CD4-positive, alpha-beta memory T cell (primary cell): ENCODE measurements at regions not wholly inside any gene's neighbourhood (a gene's known extent, or its start where the extent isn't known, plus 50 kb on each side); places are given as distances from the start of the nearest gene placed in this dataset.

Source experiments
- CTCF ChIA-PET: fragments of 350-600 bp; sonication (Branson Sonifier 250); formaldehyde crosslinking; loops from one replicate; lab custom pipeline; 2021; ENCODE audit warnings: inconsistent platforms; ENCODE audit not compliant: partially characterized antibody; lab: Charles Lee
- POLR2A ChIA-PET: fragments of 350-600 bp; sonication (Branson Sonifier 250); formaldehyde crosslinking; loops from one replicate; lab custom pipeline; 2021; ENCODE audit not compliant: partially characterized antibody; lab: Charles Lee
- DNase-seq, 5 donors: peaks; one replicate each; pipeline versions ENCODE4 v3.0.0 to v3.0.0-alpha.2; 2020 to 2022; ENCODE audit warnings: mixed read lengths in 1 of 5
- H3K27ac ChIP-seq: one replicate; pipeline ENCODE4 v1.7.0; 2013; ENCODE audit warnings: low read depth, low read length
- H3K27me3 ChIP-seq: 2 replicates; pipeline ENCODE4 v1.7.0; 2013; ENCODE audit warnings: mild to moderate bottlenecking, low read length, moderate library complexity; ENCODE audit not compliant: insufficient read depth
- H3K36me3 ChIP-seq: 2 replicates; pipeline ENCODE4 v1.7.0; 2013; ENCODE audit warnings: mild to moderate bottlenecking, low read length, moderate library complexity; ENCODE audit not compliant: insufficient read depth
- H3K4me1 ChIP-seq: 2 replicates; pipeline ENCODE4 v1.7.0; 2013; ENCODE audit warnings: mild to moderate bottlenecking, low read length, moderate library complexity; ENCODE audit not compliant: insufficient read depth
- H3K4me3 ChIP-seq, 2 donors: one replicate each; pipeline ENCODE4 v1.7.0; 2013; ENCODE audit warnings: low read length in 2 of 2, mild to moderate bottlenecking in 1 of 2
- H3K9me3 ChIP-seq, 2 donors: one replicate each; pipeline ENCODE4 v1.7.0; 2013; ENCODE audit warnings: low read length in 2 of 2, control low read depth in 1 of 2; ENCODE audit not compliant: control insufficient read depth in 1 of 2
- H3K27ac Mint-ChIP-seq, 7 donors: one replicate each; pipeline ENCODE4 v1.8.0; 2020 to 2021; ENCODE audit warnings: mixed read lengths in 7 of 7, mild to moderate bottlenecking in 6 of 7, inconsistent platforms in 3 of 7, moderate library complexity in 3 of 7
- H3K27me3 Mint-ChIP-seq, 2 donors: one replicate each; pipeline ENCODE4 v1.8.0; 2020 to 2021; ENCODE audit warnings: mixed read lengths in 2 of 2
- H3K36me3 Mint-ChIP-seq, 2 donors: one replicate each; pipeline ENCODE4 v1.8.0; 2020 to 2021; ENCODE audit warnings: mixed read lengths in 2 of 2, inconsistent platforms in 1 of 2, mild to moderate bottlenecking in 1 of 2
- H3K4me1 Mint-ChIP-seq, 4 donors: one replicate each; pipeline ENCODE4 v1.8.0; 2020 to 2021; ENCODE audit warnings: mixed read lengths in 4 of 4, mild to moderate bottlenecking in 1 of 4
- H3K4me3 Mint-ChIP-seq, 8 donors: one replicate each; pipeline ENCODE4 v1.8.0; 2020 to 2021; ENCODE audit warnings: mixed read lengths in 8 of 8, mild to moderate bottlenecking in 7 of 8, moderate library complexity in 6 of 8, inconsistent platforms in 3 of 8
- H3K9me3 Mint-ChIP-seq, 8 donors: one replicate each; pipeline ENCODE4 v1.8.0; 2020 to 2021; ENCODE audit warnings: mixed read lengths in 8 of 8, mild to moderate bottlenecking in 5 of 8, inconsistent platforms in 3 of 8, moderate library complexity in 1 of 8
- intact Hi-C: fragments of 100-400 bp; cut with micrococcal nuclease; formaldehyde crosslinking; loops from one replicate; pipeline ENCODE4 v1.15.1; 2023

GRCh38 chr20:20887593-20888265 lies 175.3 kb upstream of the RALGAPA2 start:
- H3K27ac ChIP-seq, result no peak overlapping the region
- Mint-ChIP-seq H3K4me1 (no peaks in the 10 kb centered on the region), H3K36me3 (no peaks in the 10 kb centered on the region), H3K4me3 (no peak overlapping the region), H3K27me3 (peaks cover 5 to 14% of the 10 kb centered on the region in 2 donors), H3K27ac (no peak overlapping the region), H3K9me3 (peaks cover 0 to 2% (median 0%) of the 10 kb centered on the region in 8 donors)
- no peaks in the 10 kb centered on the region for H3K9me3 ChIP-seq
- no peaks in the 10 kb centered on the region for H3K4me1 ChIP-seq
- no peaks in the 10 kb centered on the region for H3K27me3 ChIP-seq
- DNase-seq, result no peak
- ChIA-PET POLR2A (no interaction called here), CTCF (interaction anchor here (0.7 kb wide), 1 partner anchor 27 kb away, joined by 3 read pairs; no protein-coding TSS in a partner anchor)
- no peak overlapping the region for H3K4me3 ChIP-seq
- intact Hi-C loops, result no loop called here
- no peaks in the 10 kb centered on the region for H3K36me3 ChIP-seq

DNA sequence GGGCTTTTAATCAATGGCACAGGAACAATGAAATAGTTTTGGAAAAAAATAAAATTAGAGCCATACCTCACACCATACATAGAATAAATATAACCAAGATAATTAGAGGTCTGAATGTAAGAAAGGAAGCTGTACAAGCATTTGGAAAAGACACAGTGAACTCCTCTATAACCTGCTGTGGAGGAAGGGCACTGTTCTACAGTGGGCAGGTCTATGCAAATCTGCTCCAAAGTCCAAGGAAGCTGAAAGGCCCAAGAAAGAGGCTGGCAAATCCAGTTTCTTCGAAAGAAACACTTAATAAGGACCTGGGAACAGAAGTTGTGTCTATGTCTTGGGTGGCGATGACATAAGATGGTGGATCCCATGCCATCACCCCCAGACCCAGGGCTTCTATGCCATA lies 169.4 kb upstream of the RALGAPA2 start:
- CTCF ChIA-PET, result no interaction called here

GRCh38 chr20:20877079-20877478 lies 164.6 kb upstream of the RALGAPA2 start:
- CTCF ChIA-PET, result interaction anchor here (3.8 kb wide), 1 partner anchor 17 kb away, joined by 32 read pairs; no protein-coding TSS in a partner anchor
- intact Hi-C loops, result no loop called here
- H3K4me3 ChIP-seq, result no peak overlapping the region
- Mint-ChIP-seq H3K36me3 (no peaks in the 10 kb centered on the region), H3K9me3 (no peaks in the 10 kb centered on the region), H3K4me3 (no peak overlapping the region), H3K27me3 (peaks cover 10 to 20% of the 10 kb centered on the region in 2 donors), H3K27ac (no peak overlapping the region), H3K4me1 (no peaks in the 10 kb centered on the region)
- POLR2A ChIA-PET, result no interaction called here
- DNase-seq, result no peak
- H3K27me3 ChIP-seq, result no peaks in the 10 kb centered on the region
- H3K27ac ChIP-seq, result no peak overlapping the region
- H3K4me1 ChIP-seq, result no peaks in the 10 kb centered on the region
- H3K36me3 ChIP-seq, result no peaks in the 10 kb centered on the region
- no peaks in the 10 kb centered on the region for H3K9me3 ChIP-seq

More for the DNA sequence above, 169.4 kb upstream of the RALGAPA2 start:
- DNase-seq, result no peak
- no peak overlapping the region for H3K27ac ChIP-seq
- H3K9me3 ChIP-seq, result no peaks in the 10 kb centered on the region
- Mint-ChIP-seq H3K36me3 (no peaks in the 10 kb centered on the region), H3K4me3 (no peak overlapping the region), H3K9me3 (peaks cover 0 to 2% (median 0%) of the 10 kb centered on the region in 8 donors), H3K4me1 (no peaks in the 10 kb centered on the region), H3K27me3 (peaks cover 6 to 20% of the 10 kb centered on the region in 2 donors), H3K27ac (no peak overlapping the region)
- intact Hi-C loops, result no loop called here
- no peaks in the 10 kb centered on the region for H3K36me3 ChIP-seq
- H3K27me3 ChIP-seq, result no peaks in the 10 kb centered on the region
- POLR2A ChIA-PET, result no interaction called here
- no peak overlapping the region for H3K4me3 ChIP-seq
- no peaks in the 10 kb centered on the region for H3K4me1 ChIP-seq

GRCh38 chr20:20875716-20876115 lies 163.3 kb upstream of the RALGAPA2 start:
- POLR2A ChIA-PET, result no interaction called here
- Histone ChIP-seq H3K9me3 (no peaks in the 10 kb centered on the region), H3K36me3 (no peaks in the 10 kb centered on the region), H3K27ac (no peak overlapping the region), H3K27me3 (no peaks in the 10 kb centered on the region), H3K4me3 (no peak overlapping the region), H3K4me1 (no peaks in the 10 kb centered on the region)
- CTCF ChIA-PET, result interaction anchor here (3.8 kb wide), 1 partner anchor 16 kb away, joined by 32 read pairs; no protein-coding TSS in a partner anchor
- H3K27me3 Mint-ChIP-seq, result peaks cover 14 to 17% of the 10 kb centered on the region in 2 donors
- intact Hi-C loops, result no loop called here
- no peaks in the 10 kb centered on the region for H3K9me3 Mint-ChIP-seq
- H3K4me1 Mint-ChIP-seq, result no peaks in the 10 kb centered on the region
- DNase-seq, result no peak
- H3K36me3 Mint-ChIP-seq, result no peaks in the 10 kb centered on the region
- no peak overlapping the region for H3K4me3 Mint-ChIP-seq
- no peak overlapping the region for H3K27ac Mint-ChIP-seq

DNA sequence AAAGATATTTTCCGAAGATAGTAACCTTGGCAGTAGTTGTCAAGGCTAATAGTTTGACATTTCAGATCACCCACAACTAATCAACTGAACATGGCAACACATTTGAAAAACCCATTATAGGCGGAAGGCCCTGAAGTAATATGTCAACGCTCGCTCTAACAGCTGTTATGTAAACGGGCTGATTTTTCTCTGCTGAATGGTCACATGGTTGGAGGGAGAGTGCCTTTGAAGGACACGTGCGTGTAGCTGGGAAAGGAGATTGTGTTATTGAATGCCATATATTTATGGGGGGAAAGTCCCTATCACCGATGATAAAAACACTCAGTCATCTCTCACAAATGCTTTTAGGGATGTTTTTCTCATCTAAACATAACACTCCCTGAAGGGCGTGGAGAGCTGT lies 160.0 kb upstream of the RALGAPA2 start:
- Histone ChIP-seq H3K27ac (no peak overlapping the region), H3K4me3 (no peak overlapping the region), H3K9me3 (no peaks in the 10 kb centered on the region), H3K4me1 (no peaks in the 10 kb centered on the region), H3K27me3 (no peaks in the 10 kb centered on the region), H3K36me3 (no peaks in the 10 kb centered on the region)
- Mint-ChIP-seq H3K27ac (no peak overlapping the region), H3K9me3 (no peaks in the 10 kb centered on the region), H3K36me3 (no peaks in the 10 kb centered on the region), H3K27me3 (peaks cover 12 to 19% of the 10 kb centered on the region in 2 donors), H3K4me3 (no peak overlapping the region), H3K4me1 (no peaks in the 10 kb centered on the region)
- intact Hi-C loops, result no loop called here
- DNase-seq, result no peak
- POLR2A ChIA-PET, result no interaction called here
- CTCF ChIA-PET, result interaction anchor here (1.6 kb wide), 2 partner anchors 12 to 633 kb away, joined by 3 to 4 read pairs; no protein-coding TSS in a partner anchor

GRCh38 chr20:20869161-20869775 lies 156.8 kb upstream of the RALGAPA2 start:
- CTCF ChIA-PET, result no interaction called here

DNA sequence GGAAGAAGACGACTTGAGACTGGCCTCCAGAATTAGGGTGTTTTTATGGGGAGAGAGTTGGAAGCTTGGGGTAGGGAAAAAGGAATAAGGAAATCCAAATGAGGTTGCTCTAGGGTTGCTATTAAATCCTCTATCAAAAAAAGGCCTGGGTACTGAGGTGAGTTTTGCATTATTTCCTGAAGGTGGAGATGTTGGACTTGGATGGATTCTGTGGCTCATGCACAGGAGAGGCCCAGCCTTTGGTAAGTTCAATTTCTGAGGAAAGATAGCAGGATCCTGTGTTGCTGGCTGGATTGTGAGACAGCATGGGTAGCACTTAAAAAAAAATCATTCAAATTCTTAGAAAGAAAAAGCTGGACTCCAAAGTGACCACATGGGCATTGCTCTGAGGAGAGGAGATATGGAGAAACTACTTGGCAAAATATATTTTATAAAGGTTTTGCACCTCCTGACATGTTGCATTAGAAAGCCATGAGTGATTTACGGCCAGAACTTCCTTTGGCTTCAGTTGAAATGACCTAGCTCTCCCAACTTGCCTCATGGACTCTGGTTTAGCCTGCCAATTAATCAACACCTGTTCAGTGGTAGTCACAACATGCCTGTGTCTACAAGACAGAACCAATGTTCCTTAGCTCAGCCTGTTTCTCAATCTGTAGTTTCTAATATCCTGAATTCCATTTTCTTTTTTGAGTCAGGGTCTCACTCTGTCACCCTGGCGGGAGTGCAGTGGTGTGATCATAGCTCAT lies 152.1 kb upstream of the RALGAPA2 start:
- Mint-ChIP-seq H3K9me3 (peaks cover 0 to 1% (median 0%) of the 10 kb centered on the region in 8 donors), H3K27ac (no peak overlapping the region), H3K36me3 (no peaks in the 10 kb centered on the region), H3K4me1 (peaks cover 0 to 2% (median 0%) of the 10 kb centered on the region in 4 donors), H3K4me3 (no peak overlapping the region), H3K27me3 (peaks cover 11 to 14% of the 10 kb centered on the region in 2 donors)
- ChIA-PET CTCF (interaction anchor here (4.3 to 8.6 kb wide), 2 partner anchors 11 to 640 kb away, joined by 21 to 147 read pairs; no protein-coding TSS in a partner anchor), POLR2A (no interaction called here)
- Histone ChIP-seq H3K36me3 (no peaks in the 10 kb centered on the region), H3K27ac (no peak overlapping the region), H3K27me3 (no peaks in the 10 kb centered on the region), H3K4me3 (no peak overlapping the region), H3K4me1 (no peaks in the 10 kb centered on the region), H3K9me3 (no peaks in the 10 kb centered on the region)
- no peak for DNase-seq
- intact Hi-C loops, result loop anchor here (5.0 kb wide), 1 partner anchor 708 kb away; no protein-coding TSS in a partner anchor

More at GRCh38 chr20:20869161-20869775, 156.8 kb upstream of the RALGAPA2 start:
- Mint-ChIP-seq H3K4me3 (no peak overlapping the region), H3K27me3 (peaks cover 15 to 19% of the 10 kb centered on the region in 2 donors), H3K9me3 (peaks cover 0 to 1% (median 0%) of the 10 kb centered on the region in 8 donors), H3K27ac (no peak overlapping the region), H3K36me3 (no peaks in the 10 kb centered on the region), H3K4me1 (no peaks in the 10 kb centered on the region)
- Histone ChIP-seq H3K4me1 (no peaks in the 10 kb centered on the region), H3K4me3 (no peak overlapping the region), H3K27ac (no peak overlapping the region), H3K27me3 (no peaks in the 10 kb centered on the region), H3K9me3 (no peaks in the 10 kb centered on the region), H3K36me3 (no peaks in the 10 kb centered on the region)
- intact Hi-C loops, result no loop called here
- POLR2A ChIA-PET, result no interaction called here
- no peak for DNase-seq
